ENCODE measurements at regions not wholly inside any gene's neighbourhood (a gene's known extent, or its start where the extent isn't known, plus 50 kb on each side); places are given as distances from the start of the nearest gene placed in this dataset.

DNA sequence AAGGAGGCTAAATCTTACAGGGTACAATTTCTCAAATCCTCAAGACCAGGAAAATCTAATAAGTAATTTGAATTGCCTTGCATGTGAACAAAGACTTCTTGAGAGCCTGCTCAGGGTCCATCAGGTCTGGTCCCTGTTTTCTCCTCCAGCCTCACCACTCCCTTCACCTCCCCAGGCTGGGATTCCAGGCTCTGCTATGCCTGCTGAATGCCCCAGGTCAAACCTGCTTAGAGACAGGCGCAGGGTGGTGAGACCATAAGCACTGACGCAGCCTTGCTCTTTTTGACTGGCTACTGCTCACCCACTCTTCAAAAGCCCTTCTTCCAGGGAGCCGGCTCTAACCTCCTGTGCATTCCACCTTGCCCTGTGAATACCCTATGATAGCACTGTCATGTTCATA is 356.4 kb upstream of the ACVR2A start:
- TF ChIP-seq CTCF (IDR thresholded peaks at IDR 0.05) (no peak), POLR2AphosphoS5 (IDR thresholded peaks at IDR 0.05; ENCODE audit: low read depth, low read length) (no peak)
